ENCODE measurements at regions not wholly inside any gene's neighbourhood (a gene's known extent, or its start where the extent isn't known, plus 50 kb on each side); places are given as distances from the start of the nearest gene placed in this dataset.

DNA sequence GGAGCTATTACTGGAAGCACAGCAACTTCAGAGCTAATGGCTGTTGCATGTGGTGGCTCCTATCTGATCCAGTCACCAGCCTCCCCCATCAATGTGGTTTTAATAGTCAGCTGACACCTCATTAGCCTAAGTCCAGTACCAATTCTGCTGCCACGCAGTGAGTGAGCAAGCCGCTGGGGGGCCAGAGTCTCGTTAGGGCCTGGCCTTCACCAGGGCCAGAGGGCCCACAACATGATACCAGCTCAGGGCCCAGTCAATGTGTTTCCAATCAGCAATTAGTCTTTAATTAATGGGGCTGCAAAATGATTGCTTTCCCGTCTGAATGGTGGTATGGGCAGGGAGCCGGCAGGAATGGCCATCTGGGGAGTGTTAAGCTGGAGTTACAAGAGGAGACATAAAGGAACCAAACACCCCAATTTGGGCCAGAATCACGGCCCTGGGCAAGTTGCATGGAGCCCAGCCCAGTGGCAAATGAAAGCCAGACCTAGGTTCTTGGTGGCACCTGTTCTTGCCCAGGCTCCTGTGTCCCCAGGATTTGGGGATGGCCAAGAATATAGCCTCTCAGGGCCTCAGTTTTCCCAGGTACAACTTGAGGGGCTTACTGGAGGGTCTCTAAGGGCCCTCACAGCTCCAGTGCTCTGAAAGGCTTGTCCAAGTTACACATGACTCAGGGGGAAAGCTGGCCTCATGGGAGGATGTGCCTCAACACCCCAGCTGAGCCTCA, 119.2 kb downstream of the EFNB1 start:
- BruUV-seq (replicated peaks), result no TSS peak
- intact Hi-C loops (cut with micrococcal nuclease; ENCODE audit: unreplicated experiment), result no loop called here
- CTCF ChIA-PET, result no interaction called here
- Histone ChIP-seq H3K27ac (ENCODE audit: low read length) (no peak overlapping the region), H3K4me1 (ENCODE audit: control insufficient read depth, insufficient read depth, low read length) (no peaks in the 10 kb centered on the region), H3K36me3 (ENCODE audit: control insufficient read depth, insufficient read depth, low read length) (no peaks in the 10 kb centered on the region), H3K4me3 (ENCODE audit: low read depth in 2 of 2, low read length in 2 of 2) (no peak overlapping the region), H3K9me3 (ENCODE audit: control insufficient read depth, insufficient read depth, low read depth, low read length) (no peaks in the 10 kb centered on the region), H3K27me3 (ENCODE audit: control insufficient read depth, insufficient read depth, low read length) (no peaks in the 10 kb centered on the region)
- POLR2A ChIA-PET, result no interaction called here
- DNase-seq (ENCODE audit: low read depth, low spot score) (no peak), ATAC-seq (no peak)
- in situ Hi-C loops (cut with HindIII; ENCODE audit: low pct_unique_long_range_greater_than_20kb, low sequenced_read_pairs), result no loop called here
- TF ChIP-seq SIN3A (IDR thresholded peaks at IDR 0.05; ENCODE audit: borderline replicate concordance, insufficient read depth, low read depth, low read length), result no peak
- TF ChIP-seq TCF7L2 (IDR thresholded peaks at IDR 0.05; ENCODE audit: low read depth, low read length), result no peak
- TF ChIP-seq, protein P1, sequence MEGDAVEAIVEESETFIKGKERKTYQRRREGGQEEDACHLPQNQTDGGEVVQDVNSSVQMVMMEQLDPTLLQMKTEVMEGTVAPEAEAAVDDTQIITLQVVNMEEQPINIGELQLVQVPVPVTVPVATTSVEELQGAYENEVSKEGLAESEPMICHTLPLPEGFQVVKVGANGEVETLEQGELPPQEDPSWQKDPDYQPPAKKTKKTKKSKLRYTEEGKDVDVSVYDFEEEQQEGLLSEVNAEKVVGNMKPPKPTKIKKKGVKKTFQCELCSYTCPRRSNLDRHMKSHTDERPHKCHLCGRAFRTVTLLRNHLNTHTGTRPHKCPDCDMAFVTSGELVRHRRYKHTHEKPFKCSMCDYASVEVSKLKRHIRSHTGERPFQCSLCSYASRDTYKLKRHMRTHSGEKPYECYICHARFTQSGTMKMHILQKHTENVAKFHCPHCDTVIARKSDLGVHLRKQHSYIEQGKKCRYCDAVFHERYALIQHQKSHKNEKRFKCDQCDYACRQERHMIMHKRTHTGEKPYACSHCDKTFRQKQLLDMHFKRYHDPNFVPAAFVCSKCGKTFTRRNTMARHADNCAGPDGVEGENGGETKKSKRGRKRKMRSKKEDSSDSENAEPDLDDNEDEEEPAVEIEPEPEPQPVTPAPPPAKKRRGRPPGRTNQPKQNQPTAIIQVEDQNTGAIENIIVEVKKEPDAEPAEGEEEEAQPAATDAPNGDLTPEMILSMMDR (IDR thresholded peaks at IDR 0.05), result no peak
- no peak for TF ChIP-seq POLR2AphosphoS5 (IDR thresholded peaks at IDR 0.05; ENCODE audit: low read depth, low read length)
- no peak for TF ChIP-seq REST (IDR thresholded peaks at IDR 0.05; ENCODE audit: insufficient read depth in 1 of 2, low read depth in 2 of 2, low read length in 1 of 2)

- no peak for DNase-seq (ENCODE audit: low read depth, low spot score)
- no peak for TF ChIP-seq TCF7L2 (IDR thresholded peaks at IDR 0.05; ENCODE audit: low read depth, low read length)
- TF ChIP-seq, protein P1 (IDR thresholded peaks at IDR 0.05), result peak; percentile 32; the same call in 1 of the 2 replicates
- Histone ChIP-seq H3K4me1 (ENCODE audit: control insufficient read depth, insufficient read depth, low read length) (no peaks in the 10 kb centered on the region), H3K4me3 (ENCODE audit: low read depth in 2 of 2, low read length in 2 of 2) (no peak overlapping the region), H3K36me3 (ENCODE audit: control insufficient read depth, insufficient read depth, low read length) (no peaks in the 10 kb centered on the region), H3K27ac (ENCODE audit: low read length) (no peak overlapping the region), H3K9me3 (ENCODE audit: control insufficient read depth, insufficient read depth, low read depth, low read length) (no peaks in the 10 kb centered on the region), H3K27me3 (ENCODE audit: control insufficient read depth, insufficient read depth, low read length) (no peaks in the 10 kb centered on the region)
- intact Hi-C loops (cut with micrococcal nuclease; ENCODE audit: unreplicated experiment), result no loop called here
- in situ Hi-C loops (cut with HindIII; ENCODE audit: low pct_unique_long_range_greater_than_20kb, low sequenced_read_pairs), result no loop called here
- POLR2A ChIA-PET, result no interaction called here
- ATAC-seq, result no peak
- CTCF ChIA-PET, result no interaction called here
- no TSS peak for BruUV-seq (replicated peaks)
These were observed 116.9 kb downstream of the EFNB1 start for GRCh38 chrX:68945603-68946228.
